Nucleus accumbens (tissue), 56 donors: ENCODE measurements at regions not wholly inside any gene's neighbourhood (a gene's known extent, or its start where the extent isn't known, plus 50 kb on each side); places are given as distances from the start of the nearest gene placed in this dataset.
A peak's percentile ranks its signal among the peaks of the same experiment; 100 is the strongest.
"Not testable (repeated sequence)": the region's sequence is repeated elsewhere in the genome, so short reads cannot be mapped to it uniquely, and the experiment has no call there.

Source experiments
- DNase-seq, 56 donors: peaks; one replicate each; lab custom pipeline; 2025; lab: John Stamatoyannopoulos, UW

GRCh38 chrX:92081250-92081649 lies 302.1 kb downstream of the PCDH11X start:
- DNase-seq: not testable (repeated sequence)

GRCh38 chrX:92090756-92091155 lies 311.6 kb downstream of the PCDH11X start:
- DNase-seq: not testable (repeated sequence)

- DNase-seq: not testable (repeated sequence)
Measured at GRCh38 chrX:92098136-92098535, 319.0 kb downstream of the PCDH11X start.

GRCh38 chrX:92100095-92100494 lies 320.9 kb downstream of the PCDH11X start:
- not testable (repeated sequence) for DNase-seq

- not testable (repeated sequence) for DNase-seq
Measured at GRCh38 chrX:92105693-92106092, 326.5 kb downstream of the PCDH11X start.

- DNase-seq: not testable (repeated sequence)
Measured at GRCh38 chrX:92106671-92107070, 327.5 kb downstream of the PCDH11X start.

GRCh38 chrX:92110410-92110911 lies 331.3 kb downstream of the PCDH11X start:
- not testable (repeated sequence) for DNase-seq

- DNase-seq: not testable (repeated sequence)
Measured at GRCh38 chrX:92117701-92118100, 338.5 kb downstream of the PCDH11X start.

- DNase-seq: peak in 1 of 56 donors; percentile 0
Measured at GRCh38 chrX:92163035-92163434, 383.9 kb downstream of the PCDH11X start.

- no peak for DNase-seq
Measured at GRCh38 chrX:92209936-92210335, 430.8 kb downstream of the PCDH11X start.

GRCh38 chrX:92213786-92214185 lies 434.6 kb downstream of the PCDH11X start:
- DNase-seq: no peak

GRCh38 chrX:92215011-92215410 lies 435.8 kb downstream of the PCDH11X start:
- DNase-seq: not testable (repeated sequence)

GRCh38 chrX:92224406-92224805 lies 445.2 kb downstream of the PCDH11X start:
- no peak for DNase-seq

- no peak for DNase-seq
Measured at GRCh38 chrX:92230628-92231027, 451.5 kb downstream of the PCDH11X start.

GRCh38 chrX:92231391-92231790 lies 452.2 kb downstream of the PCDH11X start:
- no peak for DNase-seq

- no peak for DNase-seq
Measured at GRCh38 chrX:92232182-92232581, 453.0 kb downstream of the PCDH11X start.

GRCh38 chrX:92241249-92241648 lies 462.1 kb downstream of the PCDH11X start:
- DNase-seq: no peak

GRCh38 chrX:92247076-92247475 lies 467.9 kb downstream of the PCDH11X start:
- no peak for DNase-seq

GRCh38 chrX:92249125-92249524 lies 469.9 kb downstream of the PCDH11X start:
- DNase-seq: no peak

GRCh38 chrX:92260102-92260501 lies 480.9 kb downstream of the PCDH11X start:
- DNase-seq: no peak

- DNase-seq: no peak
Measured at GRCh38 chrX:92270936-92271855, 492.0 kb downstream of the PCDH11X start.

GRCh38 chrX:92278556-92278955 lies 499.4 kb downstream of the PCDH11X start:
- not testable (repeated sequence) for DNase-seq
